ENCODE measurements at regions not wholly inside any gene's neighbourhood (a gene's known extent, or its start where the extent isn't known, plus 50 kb on each side); places are given as distances from the start of the nearest gene placed in this dataset.
"Not testable (repeated sequence)": the region's sequence is repeated elsewhere in the genome, so short reads cannot be mapped to it uniquely, and the experiment has no call there.

GRCh38 chr1:43042773-43043457 lies 84.2 kb upstream of the SLC2A1 start:
- DNase-seq (ENCODE audit: low read depth): no peak

DNA sequence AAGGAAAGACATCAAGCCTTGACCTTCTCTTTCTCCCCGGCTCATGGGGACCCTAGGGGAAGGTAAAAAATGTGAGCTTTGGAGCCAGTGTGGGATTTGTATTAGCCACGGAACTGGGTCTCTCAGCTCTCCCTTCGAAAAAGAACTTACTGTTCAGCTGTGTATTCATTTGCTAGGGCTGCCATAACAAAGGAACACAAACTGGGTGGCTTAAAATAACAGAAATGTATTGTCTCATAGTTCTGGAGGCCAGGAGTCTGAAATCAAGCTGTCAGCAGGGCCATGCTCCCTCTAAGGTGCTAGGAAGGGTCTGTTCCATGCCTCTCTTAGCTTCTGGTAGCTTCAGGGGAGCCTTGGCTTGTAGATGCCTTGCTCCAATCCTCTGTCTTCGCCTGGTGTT lies 83.5 kb upstream of the SLC2A1 start:
- DNase-seq (ENCODE audit: low read depth): no peak

DNA sequence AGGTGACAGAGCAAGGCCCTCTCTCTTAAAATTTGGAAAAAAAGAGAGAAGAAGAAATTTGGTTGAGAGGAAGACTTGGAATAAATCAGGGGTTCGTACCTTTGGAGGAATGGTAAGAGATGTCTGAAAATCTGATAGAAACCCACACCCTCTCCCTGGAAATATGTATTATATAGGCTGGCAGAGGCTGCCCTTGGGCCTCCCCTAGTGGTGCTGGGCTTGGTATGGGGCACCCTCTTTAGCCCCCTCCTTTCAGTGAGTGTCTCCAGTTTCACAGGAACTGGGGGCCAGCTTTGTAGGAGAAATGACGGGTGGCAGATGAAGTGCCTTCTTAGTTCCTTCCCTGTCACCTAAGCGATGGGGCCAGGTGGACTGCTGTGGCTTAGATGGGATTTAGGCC lies 82.9 kb upstream of the SLC2A1 start:
- DNase-seq (ENCODE audit: low read depth): no peak

GRCh38 chr1:43039228-43040055 lies 80.8 kb upstream of the SLC2A1 start:
- no peak for DNase-seq (ENCODE audit: low read depth)

- no peak for DNase-seq (ENCODE audit: low read depth)
Observed at GRCh38 chr1:43038232-43038935, 79.7 kb upstream of the SLC2A1 start.

GRCh38 chr1:43037466-43037865 lies 78.8 kb upstream of the SLC2A1 start:
- DNase-seq (ENCODE audit: low read depth): no peak

DNA sequence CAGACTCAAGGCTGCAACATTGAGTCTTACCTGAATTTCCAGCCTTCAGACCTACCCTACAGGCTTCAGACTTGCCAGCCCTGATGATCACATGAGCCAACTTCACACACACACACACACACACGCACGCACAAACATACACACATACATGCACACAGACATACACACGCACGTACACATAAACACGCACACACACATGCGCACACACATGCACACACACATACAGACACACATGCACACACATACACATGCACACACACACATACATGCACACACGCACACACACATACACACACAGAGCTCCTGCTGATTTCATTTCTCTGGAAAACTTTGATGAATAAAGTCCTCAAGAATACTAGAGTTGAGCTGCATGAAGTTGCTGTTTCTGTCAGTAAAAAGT lies 78.3 kb upstream of the SLC2A1 start:
- no peak for DNase-seq (ENCODE audit: low read depth)

- DNase-seq (ENCODE audit: low read depth): no peak
Observed at GRCh38 chr1:43035821-43036741, 77.4 kb upstream of the SLC2A1 start.

DNA sequence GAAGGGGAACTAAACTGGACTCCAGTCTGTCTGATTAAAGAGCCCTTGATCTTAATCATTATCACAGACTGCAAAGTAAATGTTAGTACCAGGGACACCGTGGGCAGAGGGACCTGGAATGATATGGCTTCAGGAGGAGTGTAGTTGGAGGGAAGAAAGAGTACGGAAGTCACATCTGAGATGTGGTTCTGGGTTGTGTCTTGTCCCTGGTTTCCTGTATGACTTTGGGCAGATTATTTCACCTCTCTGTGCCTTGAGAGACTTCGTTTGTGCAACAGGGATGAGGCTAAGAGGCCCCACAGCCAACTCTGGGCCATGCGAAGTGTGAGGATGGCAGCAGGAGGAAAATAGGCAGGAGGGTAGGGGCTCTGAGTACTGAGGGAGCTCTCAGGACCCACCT lies 76.1 kb upstream of the SLC2A1 start:
- no peak for DNase-seq (ENCODE audit: low read depth)

DNA sequence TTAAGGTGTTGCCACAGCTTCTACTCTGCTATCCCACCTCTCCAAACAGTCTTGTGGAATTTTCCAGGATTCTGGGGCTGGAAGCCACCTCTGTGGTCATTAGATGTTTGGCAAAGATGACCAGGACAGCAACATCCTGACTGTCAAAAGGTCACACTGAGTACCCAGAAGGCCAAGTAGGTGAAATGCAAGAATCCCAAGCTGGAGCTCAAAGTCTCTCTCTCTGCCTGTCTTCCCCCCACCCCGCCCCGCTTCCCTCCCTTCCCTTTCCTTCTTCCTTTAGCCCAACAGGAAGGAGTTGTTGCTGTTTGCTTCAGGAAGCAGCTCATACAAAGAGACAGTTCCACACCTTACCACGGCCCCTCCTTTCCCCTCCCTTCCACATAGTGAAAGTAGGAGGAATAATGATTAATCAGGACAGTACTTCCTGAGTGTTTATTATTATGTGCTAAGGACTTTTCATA lies 75.6 kb upstream of the SLC2A1 start:
- DNase-seq (ENCODE audit: low read depth): no peak

- DNase-seq (ENCODE audit: low read depth): no peak
Observed at GRCh38 chr1:43031316-43032203, 72.9 kb upstream of the SLC2A1 start.

- no peak for DNase-seq (ENCODE audit: low read depth)
Observed at GRCh38 chr1:43024905-43025304, 66.2 kb upstream of the SLC2A1 start.

DNA sequence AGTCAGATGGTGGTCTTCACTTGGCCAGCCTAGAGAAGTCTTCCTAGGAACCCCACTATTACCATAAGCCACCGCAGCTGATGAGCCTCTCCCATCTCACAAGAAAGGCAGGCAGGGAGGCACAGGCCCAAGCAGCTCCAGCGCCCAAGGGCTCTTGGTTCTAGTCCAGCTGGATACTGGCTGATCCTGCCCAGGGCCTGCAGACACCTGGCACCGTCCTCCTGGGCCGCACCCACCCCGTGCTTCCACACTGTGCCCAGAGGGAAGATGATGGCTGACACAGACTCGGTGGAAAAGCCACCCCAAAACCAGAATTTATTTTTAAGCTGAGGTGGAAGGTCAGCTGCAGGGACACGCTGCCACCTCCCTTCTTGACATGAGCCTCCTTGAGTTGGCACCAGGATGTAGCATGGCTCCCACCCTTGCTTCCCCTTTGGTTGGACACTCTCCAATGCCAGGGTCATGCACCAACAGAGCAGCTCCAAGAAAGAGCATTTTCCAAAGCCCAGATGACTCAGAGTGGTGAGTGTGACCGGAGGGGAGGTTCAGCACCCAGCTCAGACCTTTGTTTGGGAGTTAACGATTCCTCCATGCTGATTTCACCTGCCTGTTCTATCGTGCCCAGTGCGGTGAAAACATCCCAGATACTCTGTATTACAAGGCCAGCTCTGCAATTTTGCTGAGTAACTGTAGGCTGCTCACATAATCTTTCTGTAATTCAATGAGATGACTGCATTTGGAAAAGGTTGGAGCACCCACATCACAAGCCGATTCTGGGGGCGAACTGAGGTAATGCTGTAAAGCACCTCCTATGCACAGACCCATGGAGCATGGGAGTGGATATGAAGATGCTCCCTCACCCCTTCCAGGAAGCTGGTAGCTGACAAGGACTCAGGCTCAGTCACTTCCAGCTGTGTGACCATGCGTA lies 63.1 kb upstream of the SLC2A1 start:
- no peak for DNase-seq (ENCODE audit: low read depth)

DNA sequence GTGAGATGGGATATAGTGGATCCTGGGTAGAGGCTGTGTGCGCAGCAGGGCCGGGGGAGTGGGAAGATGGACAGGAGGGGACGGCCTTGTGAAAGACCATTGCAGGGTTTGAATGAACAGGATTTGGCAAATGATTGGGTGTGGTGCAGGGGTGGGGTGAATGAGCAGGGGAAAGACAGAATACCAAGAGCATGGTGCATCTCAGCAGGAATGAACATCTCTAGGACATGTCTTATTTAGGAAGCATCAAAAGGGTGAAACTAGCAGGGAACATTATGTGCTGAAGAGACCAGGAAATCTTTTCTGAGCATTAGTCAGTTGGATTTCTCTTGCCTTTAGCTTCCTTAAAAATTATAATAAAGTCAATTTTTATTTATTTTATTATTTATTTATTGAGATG lies 60.6 kb upstream of the SLC2A1 start:
- no peak for DNase-seq (ENCODE audit: low read depth)

DNA sequence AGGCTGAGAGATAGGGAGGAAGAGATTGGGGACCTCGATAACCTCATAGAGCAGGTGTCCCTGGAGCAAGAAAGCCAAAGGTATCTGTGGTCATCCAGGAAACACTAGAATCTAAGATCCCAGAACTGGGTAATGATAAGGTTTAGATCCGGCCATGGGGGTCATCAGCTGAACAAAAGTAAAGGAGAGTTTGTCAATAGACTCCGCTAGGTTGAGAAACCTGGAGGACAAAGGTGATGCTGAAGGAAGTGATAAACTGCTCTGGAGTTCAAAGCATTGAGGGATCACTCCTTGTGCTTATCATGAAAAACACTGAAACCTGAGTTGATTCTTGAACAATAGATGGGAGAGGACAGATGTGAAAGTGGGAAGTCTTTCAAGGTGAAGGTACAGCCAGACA lies 59.5 kb upstream of the SLC2A1 start:
- no peak for DNase-seq (ENCODE audit: low read depth)

GRCh38 chr1:43015269-43015668 lies 56.6 kb upstream of the SLC2A1 start:
- no peak for DNase-seq (ENCODE audit: low read depth)

GRCh38 chr1:43014579-43014978 lies 55.9 kb upstream of the SLC2A1 start:
- not testable (repeated sequence) for DNase-seq (ENCODE audit: low read depth)

DNA sequence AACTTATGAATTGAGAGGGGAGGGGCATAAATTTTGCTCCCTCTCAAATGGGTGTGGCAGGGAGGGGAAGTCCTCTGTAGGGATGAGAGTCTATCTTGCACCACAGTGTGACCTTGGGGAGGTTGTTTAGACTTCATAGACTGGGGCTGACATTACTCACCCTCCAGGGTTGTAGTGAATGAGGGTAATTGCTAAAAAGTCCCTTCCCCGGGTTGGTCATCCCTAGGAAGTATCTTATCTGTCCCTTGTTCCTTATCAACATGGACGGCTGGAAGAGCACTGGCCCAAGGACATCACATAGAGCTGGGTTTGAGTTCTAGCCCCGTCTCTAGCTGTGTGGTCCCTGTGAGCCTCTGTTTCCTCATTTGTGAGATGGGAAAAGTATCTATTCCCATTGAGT lies 52.4 kb upstream of the SLC2A1 start:
- DNase-seq (ENCODE audit: low read depth): no peak

- no peak for DNase-seq (ENCODE audit: low read depth)
Observed at GRCh38 chr1:43009274-43009673, 50.6 kb upstream of the SLC2A1 start.
